GM19240 (cell line): ENCODE measurements at regions not wholly inside any gene's neighbourhood (a gene's known extent, or its start where the extent isn't known, plus 50 kb on each side); places are given as distances from the start of the nearest gene placed in this dataset.

Experiments used
- DNase-seq: peaks from one replicate; pipeline ENCODE4 v3.0.0; 2011; ENCODE audit warnings: low spot score; ENCODE audit not compliant: insufficient read length

DNA sequence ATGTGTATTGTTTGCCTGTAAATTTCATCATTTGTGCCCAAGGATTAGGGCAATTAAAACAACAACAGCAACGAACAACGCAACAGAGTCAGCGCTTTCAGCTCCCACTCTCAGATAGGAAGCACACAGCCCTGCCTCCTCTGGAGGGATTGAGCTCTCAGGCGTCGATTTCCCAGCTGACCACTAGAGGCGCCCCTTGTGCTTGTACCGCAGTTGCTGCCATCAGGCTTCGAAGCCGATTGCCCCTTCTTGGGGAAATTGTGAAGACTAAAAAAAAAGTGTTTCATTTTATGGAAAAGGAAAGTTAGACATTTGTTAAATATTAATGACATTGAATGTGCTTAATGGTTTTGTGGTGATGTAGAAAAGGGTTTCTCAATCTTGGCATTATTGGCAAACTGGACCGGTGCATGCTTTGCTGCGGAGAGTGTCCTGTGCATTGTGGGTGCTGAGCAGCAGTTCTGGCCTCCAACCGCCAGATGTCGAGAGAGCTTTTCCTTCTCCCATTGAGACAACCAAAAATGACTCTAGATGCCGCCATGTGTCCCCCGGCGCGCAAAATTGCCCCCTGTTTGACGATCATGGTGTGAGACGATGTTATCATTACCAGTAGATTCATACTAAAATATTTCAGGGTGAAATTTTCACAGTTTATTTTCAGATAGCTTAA lies 650.4 kb upstream of the RBFOX1 start:
- DNase-seq: no peak

DNA sequence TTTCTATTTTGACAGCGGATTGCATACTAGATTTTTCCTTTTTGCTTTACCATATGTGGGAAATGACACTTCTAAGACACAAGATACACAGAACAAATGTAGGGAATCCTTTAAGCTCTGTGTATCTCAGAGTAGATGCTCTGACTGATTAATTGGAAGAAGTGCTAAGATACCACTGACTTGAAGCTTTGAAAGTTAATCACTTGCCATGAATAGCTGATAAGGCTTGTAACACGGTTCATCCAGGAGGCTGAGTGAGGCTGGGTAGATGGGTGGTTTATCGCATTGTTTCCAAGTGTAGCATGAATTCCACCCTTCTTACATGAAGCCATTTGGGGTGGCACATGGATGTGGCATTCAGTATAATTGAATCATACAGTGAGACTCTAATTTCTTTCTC lies 654.1 kb upstream of the RBFOX1 start:
- DNase-seq: no peak

DNA sequence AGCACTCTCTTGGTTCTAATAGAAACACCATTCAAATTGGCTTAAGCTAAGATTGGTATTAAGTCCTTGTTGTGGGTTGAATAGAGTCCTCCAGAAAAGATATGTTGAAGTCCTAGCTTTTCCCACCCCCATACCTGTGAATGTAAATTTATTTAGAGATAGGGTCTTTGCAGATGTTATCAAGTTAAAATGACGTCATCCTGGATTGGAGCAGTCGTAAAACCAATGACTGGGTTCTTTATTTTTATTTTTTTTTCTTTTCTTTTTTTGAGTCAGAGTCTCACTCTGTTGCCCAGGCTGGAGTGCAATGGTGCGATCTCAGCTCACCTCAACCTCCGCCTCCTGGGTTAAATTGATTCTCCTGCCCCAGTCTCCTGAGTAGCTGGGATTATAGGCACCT lies 658.6 kb upstream of the RBFOX1 start:
- no peak for DNase-seq

DNA sequence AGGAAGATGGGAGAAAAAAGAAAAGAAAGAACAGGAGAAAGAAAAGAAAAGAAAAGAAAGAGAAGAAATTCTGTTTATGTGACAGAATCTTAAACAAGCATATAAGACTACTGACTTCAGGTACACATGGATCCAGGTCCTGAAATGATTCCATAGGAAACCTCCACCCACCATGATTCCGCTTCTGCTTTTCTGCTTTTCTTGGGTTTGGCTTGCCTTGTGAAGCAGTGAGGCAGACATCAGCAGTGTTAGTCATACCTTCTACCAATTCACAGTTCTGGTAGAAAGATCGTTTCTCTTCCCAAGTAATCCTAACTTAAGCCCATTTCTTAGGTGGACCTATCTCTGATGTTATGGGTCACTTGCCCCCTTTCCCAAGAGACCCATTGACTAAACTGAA lies 660.1 kb upstream of the RBFOX1 start:
- DNase-seq: no peak

- DNase-seq: no peak
Observed at GRCh38 chr16:6667393-6667792, 665.3 kb upstream of the RBFOX1 start.

- no peak for DNase-seq
Observed at GRCh38 chr16:6665126-6665525, 667.5 kb upstream of the RBFOX1 start.

DNA sequence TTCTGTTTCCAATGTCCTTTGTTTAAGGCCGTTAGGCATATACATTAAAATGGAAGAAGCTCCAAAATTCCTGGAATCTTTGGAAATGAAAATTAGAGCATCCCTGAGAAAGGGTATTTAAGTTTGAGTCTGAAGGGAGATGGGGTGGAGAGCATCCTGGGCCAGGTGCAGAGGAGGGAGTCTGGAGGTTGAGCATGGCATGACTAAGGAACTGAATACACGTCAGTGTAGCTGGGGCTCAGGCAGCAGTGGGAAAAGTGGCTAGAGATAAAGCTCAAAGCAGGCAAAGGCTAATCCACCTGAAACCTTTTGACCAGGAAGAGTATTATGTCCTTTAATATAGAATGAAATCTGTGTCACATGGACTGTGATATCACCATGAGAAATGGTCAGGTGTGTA lies 669.0 kb upstream of the RBFOX1 start:
- DNase-seq: no peak

DNA sequence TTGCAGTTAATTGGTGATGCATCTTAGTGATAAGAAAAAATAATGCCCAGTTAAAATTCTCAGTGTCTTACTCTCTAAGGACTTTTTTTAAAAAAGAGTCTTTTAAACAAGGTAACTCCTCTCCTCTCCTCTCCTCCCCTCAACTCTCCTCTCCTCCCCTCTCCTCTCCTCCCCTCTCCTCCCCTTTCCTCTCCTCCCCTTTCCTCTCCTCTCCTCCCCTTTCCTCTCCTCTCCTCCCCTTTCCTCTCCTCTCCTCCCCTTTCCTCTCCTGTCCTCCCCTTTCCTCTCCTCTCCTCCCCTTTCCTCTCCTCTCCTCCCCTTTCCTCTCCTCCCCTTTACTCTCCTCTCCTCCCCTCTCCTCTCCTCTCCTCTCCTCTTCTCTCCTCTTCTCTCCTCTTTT lies 675.9 kb upstream of the RBFOX1 start:
- DNase-seq: no peak

- DNase-seq: no peak
Observed at GRCh38 chr16:6646891-6647290, 685.8 kb upstream of the RBFOX1 start.

GRCh38 chr16:6645768-6646568 lies 686.7 kb upstream of the RBFOX1 start:
- DNase-seq: no peak

GRCh38 chr16:6644916-6645315 lies 687.7 kb upstream of the RBFOX1 start:
- no peak for DNase-seq

DNA sequence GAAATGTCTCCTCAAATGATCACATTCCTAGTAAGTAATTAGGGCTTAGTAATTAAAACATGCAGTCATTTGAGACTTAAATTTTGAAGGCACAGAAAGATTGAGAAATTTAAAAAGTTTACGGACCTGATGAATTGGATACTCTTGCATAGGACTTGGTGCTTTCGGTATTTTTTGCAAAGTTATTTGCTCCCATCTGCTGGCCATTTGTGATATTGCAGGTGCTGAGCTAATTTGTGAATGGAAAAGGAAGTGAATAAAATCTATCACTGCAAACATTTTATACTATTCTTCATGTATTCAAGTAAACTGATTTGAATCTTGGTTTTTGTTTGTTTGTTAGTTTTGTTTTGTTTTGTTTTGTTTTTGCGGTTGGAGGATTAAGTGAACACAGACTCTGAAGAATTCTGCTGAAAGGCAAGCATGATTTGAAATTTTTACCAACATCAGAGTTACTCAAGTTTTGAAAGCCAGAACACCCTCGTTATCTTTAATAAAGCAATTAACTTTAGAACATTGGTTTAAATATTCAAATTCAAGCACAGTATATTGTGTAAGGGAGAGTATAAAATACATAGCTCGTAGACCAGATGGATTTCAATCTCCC lies 689.5 kb upstream of the RBFOX1 start:
- DNase-seq: no peak

DNA sequence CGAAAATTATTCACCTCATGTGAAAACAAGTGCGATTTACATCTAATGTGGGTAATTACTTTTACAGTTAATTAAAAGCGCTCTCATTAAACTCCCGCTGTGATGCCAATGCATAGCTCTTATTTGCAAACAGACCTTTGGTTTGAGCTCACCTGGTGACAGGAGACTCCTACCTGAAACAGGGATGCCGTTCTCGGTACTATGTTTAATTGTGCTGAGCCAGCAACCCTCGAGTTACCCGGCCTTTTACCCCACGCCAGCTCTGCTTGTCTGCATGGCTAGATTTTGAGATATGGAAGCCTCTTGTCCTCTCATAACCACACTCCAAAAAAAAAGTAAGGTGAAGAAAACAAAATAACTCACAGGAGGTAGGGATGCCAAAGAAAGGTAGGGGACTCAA lies 690.4 kb upstream of the RBFOX1 start:
- no peak for DNase-seq

GRCh38 chr16:6641091-6641490 lies 691.6 kb upstream of the RBFOX1 start:
- DNase-seq: no peak

- no peak for DNase-seq
Observed at GRCh38 chr16:6636457-6636856, 696.2 kb upstream of the RBFOX1 start.

- DNase-seq: no peak
Observed at GRCh38 chr16:6634151-6634550, 698.5 kb upstream of the RBFOX1 start.

DNA sequence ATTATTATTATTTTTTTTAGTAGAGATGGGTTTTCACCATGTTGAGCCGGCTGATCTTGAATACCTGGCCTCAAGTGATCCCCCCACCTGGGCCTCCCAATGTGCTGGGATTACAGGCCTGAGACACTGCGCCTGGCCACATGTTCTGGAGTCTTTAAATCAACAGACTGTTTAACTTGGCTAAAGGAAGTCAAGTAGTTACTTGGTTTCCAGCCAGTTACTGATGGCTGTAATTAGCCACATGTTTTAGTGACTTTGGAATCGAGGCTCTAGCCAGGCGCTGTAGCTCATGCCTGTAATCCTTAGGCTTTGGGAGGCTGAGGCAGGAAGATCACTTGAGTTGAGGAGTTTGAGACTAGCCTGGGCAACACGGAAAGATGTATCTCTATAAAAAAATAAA lies 699.2 kb upstream of the RBFOX1 start:
- DNase-seq: no peak

DNA sequence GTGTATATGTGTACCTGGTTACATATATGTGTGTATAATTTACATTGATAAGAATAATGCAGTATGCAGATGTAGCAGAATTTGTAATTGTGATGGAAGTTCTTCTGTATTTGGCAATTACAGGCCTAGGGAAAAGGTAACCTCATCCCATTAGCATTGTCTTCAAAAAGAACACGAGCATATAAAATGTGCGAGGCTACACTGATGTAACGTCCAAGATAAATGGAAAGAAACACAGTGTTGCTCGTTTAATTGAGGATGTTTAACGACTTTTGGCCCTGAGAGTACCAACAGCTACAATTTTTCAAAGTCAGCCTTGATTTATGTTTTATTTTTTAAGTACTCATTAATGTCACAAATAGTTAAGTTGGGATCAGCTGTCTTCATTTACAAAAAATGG lies 703.5 kb upstream of the RBFOX1 start:
- DNase-seq: no peak

DNA sequence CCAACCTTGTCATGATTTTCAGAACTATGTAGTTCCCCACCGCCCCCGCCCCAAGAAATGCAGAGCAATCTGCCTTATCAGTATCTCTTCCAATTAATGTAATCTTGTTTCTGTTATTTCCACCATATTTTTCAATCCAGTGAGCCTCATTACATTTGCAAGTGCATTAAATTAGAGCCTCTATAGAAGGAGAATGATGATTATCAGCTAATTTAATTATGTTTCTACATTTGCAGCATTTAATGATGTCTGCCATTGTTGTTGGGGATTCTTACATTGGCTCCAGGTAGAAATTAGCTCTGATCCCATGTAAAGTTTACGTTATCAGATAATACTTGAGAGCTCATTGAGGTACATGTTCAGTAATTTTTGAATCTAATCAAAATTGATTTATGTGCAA lies 707.0 kb upstream of the RBFOX1 start:
- no peak for DNase-seq

DNA sequence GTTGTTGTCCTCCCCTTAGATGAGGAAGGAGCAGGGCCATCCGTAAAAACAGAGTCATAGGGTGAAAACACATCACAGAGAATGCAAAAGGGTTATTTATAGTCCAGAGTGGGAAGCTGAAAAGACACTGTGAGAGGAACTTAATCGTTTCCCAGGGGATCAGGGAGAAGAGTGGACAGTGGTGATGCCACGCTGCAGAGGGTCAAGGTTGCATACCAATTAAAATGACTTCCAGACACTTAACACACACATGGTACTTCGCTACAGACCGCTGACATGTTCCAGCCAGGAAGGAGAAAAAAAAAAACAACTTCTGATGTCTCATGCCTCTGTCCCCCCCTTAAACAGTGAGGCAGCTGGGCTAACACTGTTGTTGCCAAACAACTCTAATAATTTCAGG lies 713.8 kb upstream of the RBFOX1 start:
- no peak for DNase-seq

DNA sequence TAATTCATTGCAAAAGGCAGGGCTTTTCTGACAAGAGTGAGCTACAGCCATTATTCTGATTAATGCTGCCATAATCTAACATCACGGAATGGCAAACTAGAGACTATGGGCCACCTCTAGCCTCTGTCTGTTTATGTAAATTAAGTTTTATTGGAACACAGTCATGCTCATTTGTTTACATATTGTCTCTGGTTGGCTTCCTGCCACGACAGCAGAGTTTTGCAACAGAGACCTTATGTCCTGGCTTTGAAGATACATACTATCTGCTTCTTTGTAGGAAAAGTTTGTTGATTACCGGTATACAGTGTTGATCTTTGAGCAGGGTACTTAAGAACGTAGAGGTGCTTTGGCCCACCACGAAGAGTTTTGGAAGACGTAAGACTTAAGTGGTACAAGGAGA lies 715.9 kb upstream of the RBFOX1 start:
- no peak for DNase-seq

DNA sequence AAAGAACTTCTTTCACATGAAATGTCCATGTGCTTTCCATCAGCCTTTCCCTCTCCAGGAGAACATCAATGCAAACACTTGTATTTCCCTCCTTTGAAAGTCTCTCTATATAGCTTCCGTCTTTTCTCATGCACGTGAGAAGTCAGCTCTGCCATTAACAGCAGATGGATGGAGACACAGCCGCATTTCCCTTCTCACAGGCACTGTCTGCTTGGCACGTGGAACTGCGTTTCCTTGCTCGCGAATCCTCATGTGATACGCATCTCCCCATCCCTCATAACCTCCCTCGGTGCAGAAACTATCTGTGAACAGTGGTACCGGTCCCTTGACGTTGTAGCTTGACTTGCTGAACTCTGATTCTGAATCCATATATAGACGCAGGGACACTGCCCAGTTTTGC lies 717.0 kb upstream of the RBFOX1 start:
- DNase-seq: no peak

GRCh38 chr16:6611535-6611934 lies 721.1 kb upstream of the RBFOX1 start:
- DNase-seq: no peak
